HepG2 (cell line): ENCODE measurements at regions not wholly inside any gene's neighbourhood (a gene's known extent, or its start where the extent isn't known, plus 50 kb on each side); places are given as distances from the start of the nearest gene placed in this dataset.

ENCODE experiments used
- ZBTB40 ChIP-seq, 2 experiments: fragments of 450-650 bp in 1 of 2; sonication (generic) in 1 of 2; formaldehyde crosslinking in 1 of 2; IDR thresholded peaks; 2 replicates each; pipeline versions ENCODE4 v1.6.1 to v1.8.0; 2016 to 2022; ENCODE audit warnings: antibody characterized with exemption in 1 of 2, mild to moderate bottlenecking in 1 of 2, missing genetic modification reagents in 1 of 2
- ZNF776 ChIP-seq: sonication (generic); formaldehyde crosslinking; IDR thresholded peaks from 2 replicates; pipeline ENCODE4 v1.4.0; 2020; ENCODE audit warnings: mild to moderate bottlenecking, missing genetic modification reagents

- no peak for TF ChIP-seq ZBTB40 (IDR thresholded peaks at IDR 0.05)
- peak; percentile 83 for TF ChIP-seq ZBTB40 (CRISPR knock-in tag; IDR thresholded peaks at IDR 0.05)
- no peak for TF ChIP-seq ZNF776 (CRISPR knock-in tag)
Measured at GRCh38 chr9:91150273-91150997, 211.3 kb downstream of the AUH start (continued).
